Fibroblast of pulmonary artery (primary cell): ENCODE measurements at regions not wholly inside any gene's neighbourhood (a gene's known extent, or its start where the extent isn't known, plus 50 kb on each side); places are given as distances from the start of the nearest gene placed in this dataset.

Source experiments
- DNase-seq: peaks from one replicate; pipeline ENCODE4 v3.0.0-alpha.2; 2010; ENCODE audit warnings: low read depth
- H3K4me3 ChIP-seq: replicated peaks from 2 replicates; pipeline ENCODE4 v1.5.1; 2011; ENCODE audit warnings: low read depth, mild to moderate bottlenecking, control low read depth, low read length, moderate library complexity
- TF ChIP-seq, protein P1 (sequence below): IDR thresholded peaks from 2 replicates; pipeline ENCODE4 v1.5.1; 2011; ENCODE audit warnings: mild to moderate bottlenecking, control low read depth, low read length, inconsistent platforms; ENCODE audit errors: missing control alignments

DNA sequence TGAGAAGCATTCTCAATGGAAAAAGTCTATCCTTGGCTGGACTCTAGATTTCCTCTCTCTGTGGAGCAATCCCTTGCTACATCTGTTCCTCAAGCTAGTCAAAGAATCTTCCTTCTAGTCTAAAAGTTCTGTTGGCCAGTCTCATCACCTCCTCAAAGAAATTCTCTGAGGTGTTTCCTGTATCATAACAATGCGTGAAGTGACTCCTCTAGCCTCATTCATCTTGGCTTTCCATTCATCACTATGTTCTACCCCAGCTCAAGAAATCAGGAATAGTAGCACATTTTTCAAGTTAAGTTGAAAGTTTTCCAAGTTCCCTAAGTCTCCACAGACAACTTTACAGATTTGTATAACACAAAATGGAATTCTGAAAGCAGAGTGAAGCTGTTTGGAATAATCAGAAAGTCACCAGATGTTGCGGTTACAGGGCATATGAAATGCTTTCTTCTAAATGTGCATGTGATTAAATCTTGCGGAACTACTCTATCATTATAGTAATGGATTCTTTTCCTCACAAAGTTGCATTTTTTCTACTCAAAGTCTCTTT, 176.6 kb upstream of the FREM1 start:
- TF ChIP-seq, protein P1, sequence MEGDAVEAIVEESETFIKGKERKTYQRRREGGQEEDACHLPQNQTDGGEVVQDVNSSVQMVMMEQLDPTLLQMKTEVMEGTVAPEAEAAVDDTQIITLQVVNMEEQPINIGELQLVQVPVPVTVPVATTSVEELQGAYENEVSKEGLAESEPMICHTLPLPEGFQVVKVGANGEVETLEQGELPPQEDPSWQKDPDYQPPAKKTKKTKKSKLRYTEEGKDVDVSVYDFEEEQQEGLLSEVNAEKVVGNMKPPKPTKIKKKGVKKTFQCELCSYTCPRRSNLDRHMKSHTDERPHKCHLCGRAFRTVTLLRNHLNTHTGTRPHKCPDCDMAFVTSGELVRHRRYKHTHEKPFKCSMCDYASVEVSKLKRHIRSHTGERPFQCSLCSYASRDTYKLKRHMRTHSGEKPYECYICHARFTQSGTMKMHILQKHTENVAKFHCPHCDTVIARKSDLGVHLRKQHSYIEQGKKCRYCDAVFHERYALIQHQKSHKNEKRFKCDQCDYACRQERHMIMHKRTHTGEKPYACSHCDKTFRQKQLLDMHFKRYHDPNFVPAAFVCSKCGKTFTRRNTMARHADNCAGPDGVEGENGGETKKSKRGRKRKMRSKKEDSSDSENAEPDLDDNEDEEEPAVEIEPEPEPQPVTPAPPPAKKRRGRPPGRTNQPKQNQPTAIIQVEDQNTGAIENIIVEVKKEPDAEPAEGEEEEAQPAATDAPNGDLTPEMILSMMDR = no peak
- no peak for DNase-seq
- no peak overlapping the region for H3K4me3 ChIP-seq

GRCh38 chr9:15086156-15086763, 176.0 kb upstream of the FREM1 start:
- TF ChIP-seq, protein P1 = no peak
- H3K4me3 ChIP-seq = no peak overlapping the region
- DNase-seq = peak; percentile 53

GRCh38 chr9:15081021-15081753, 171.0 kb upstream of the FREM1 start:
- no peak overlapping the region for H3K4me3 ChIP-seq
- TF ChIP-seq, protein P1 = no peak
- no peak for DNase-seq

- no peak overlapping the region for H3K4me3 ChIP-seq
- TF ChIP-seq, protein P1 = no peak
- DNase-seq = no peak
These were observed 170.2 kb upstream of the FREM1 start for GRCh38 chr9:15080401-15080800.

DNA sequence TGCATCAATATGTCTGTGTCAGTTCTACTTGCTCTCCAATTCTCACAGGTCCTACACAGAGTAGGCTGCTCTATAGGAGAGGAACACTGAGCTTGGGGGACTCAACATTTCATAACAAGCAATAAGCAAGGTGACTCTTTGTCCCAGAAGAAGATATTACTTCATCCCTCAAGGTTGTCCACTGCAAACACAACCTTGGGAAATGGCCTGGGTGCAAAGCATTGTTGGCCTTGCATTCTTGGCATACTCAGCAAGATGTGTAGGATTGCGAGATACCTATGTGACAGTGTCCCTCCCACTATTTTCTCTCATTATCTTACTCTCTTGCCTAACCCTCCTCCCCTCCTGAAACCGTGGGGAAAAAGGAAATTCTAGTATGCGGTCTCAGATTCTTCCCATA, 169.8 kb upstream of the FREM1 start:
- TF ChIP-seq, protein P1 = no peak

GRCh38 chr9:15077946-15078729, 167.9 kb upstream of the FREM1 start:
- H3K4me3 ChIP-seq = no peak overlapping the region
- TF ChIP-seq, protein P1 = no peak
- DNase-seq = no peak

More for the DNA sequence above, 169.8 kb upstream of the FREM1 start:
- H3K4me3 ChIP-seq = no peak overlapping the region
- DNase-seq = no peak
